ENCODE measurements at regions not wholly inside any gene's neighbourhood (a gene's known extent, or its start where the extent isn't known, plus 50 kb on each side); places are given as distances from the start of the nearest gene placed in this dataset.
"Not testable (repeated sequence)": the region's sequence is repeated elsewhere in the genome, so short reads cannot be mapped to it uniquely, and the experiment has no call there.

DNA sequence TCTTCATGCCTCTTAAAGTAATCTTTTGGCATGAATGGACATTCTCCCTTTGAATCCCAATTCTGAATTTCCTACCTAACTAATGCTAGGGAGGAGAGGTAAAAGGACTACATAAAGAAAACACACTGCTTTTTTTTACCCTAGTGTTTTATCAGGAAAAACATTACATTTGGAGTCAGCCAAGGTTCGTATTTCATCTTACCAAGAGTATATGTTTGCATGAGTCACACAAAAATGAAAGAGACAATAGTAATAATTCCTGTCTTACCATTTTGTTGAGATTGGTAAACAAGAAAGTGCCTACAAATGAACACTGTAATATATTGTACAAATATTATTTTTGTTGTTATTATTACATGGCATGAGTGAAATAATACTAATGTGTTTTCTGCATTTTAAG, 112.9 kb upstream of the WARS2 start:
- Histone ChIP-seq H3K9ac (ENCODE audit: low read length) (no peak overlapping the region), H4K20me1 (ENCODE audit: control insufficient read depth, insufficient read depth, low read length, poor library complexity, severe bottlenecking) (no peaks in the 10 kb centered on the region), H3K4me3 (ENCODE audit: control extremely low read depth in 1 of 5, extremely low read depth in 1 of 5, insufficient read depth in 1 of 5, low read depth in 2 of 5, low read length in 4 of 5) (no peak overlapping the region), H3K36me3 (replicated peaks in 1 of 2; ENCODE audit: control extremely low read depth in 1 of 2, control insufficient read depth in 1 of 2, extremely low read depth in 1 of 2, insufficient read depth in 2 of 2, low read length in 1 of 2) (no peaks in the 10 kb centered on the region), H3K9me3 (ENCODE audit: control extremely low read depth in 1 of 3, control insufficient read depth in 2 of 3, insufficient read depth in 1 of 3, low read length in 2 of 3) (peaks cover 0 to 5% (median 0%) of the 10 kb centered on the region in 3 donors), H3K79me2 (ENCODE audit: control insufficient read depth, insufficient read depth, low read length) (no peaks in the 10 kb centered on the region), H3K27ac (ENCODE audit: low read length in 2 of 2) (no peak overlapping the region), H3K27me3 (replicated peaks in 1 of 4; ENCODE audit: control extremely low read depth in 1 of 4, control insufficient read depth in 3 of 4, insufficient read depth in 4 of 4, low read length in 3 of 4) (no peaks in the 10 kb centered on the region), H2AFZ (ENCODE audit: insufficient read depth, low read depth, low read length, poor library complexity, severe bottlenecking) (no peak overlapping the region), H3K4me2 (replicated peaks; ENCODE audit: low read depth, low read length, poor library complexity, severe bottlenecking) (no peak overlapping the region), H3K4me1 (ENCODE audit: control insufficient read depth in 2 of 2, insufficient read depth in 2 of 2, low read length in 2 of 2) (no peaks in the 10 kb centered on the region)
- no peak for TF ChIP-seq EZH2 (IDR thresholded peaks at IDR 0.05; ENCODE audit: borderline replicate concordance, insufficient read depth, low read depth, low read length, poor library complexity, severe bottlenecking)
- TF ChIP-seq, protein P1, sequence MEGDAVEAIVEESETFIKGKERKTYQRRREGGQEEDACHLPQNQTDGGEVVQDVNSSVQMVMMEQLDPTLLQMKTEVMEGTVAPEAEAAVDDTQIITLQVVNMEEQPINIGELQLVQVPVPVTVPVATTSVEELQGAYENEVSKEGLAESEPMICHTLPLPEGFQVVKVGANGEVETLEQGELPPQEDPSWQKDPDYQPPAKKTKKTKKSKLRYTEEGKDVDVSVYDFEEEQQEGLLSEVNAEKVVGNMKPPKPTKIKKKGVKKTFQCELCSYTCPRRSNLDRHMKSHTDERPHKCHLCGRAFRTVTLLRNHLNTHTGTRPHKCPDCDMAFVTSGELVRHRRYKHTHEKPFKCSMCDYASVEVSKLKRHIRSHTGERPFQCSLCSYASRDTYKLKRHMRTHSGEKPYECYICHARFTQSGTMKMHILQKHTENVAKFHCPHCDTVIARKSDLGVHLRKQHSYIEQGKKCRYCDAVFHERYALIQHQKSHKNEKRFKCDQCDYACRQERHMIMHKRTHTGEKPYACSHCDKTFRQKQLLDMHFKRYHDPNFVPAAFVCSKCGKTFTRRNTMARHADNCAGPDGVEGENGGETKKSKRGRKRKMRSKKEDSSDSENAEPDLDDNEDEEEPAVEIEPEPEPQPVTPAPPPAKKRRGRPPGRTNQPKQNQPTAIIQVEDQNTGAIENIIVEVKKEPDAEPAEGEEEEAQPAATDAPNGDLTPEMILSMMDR (IDR thresholded peaks at IDR 0.05): no peak
- ChIA-PET CTCF (no interaction called here), POLR2A (no interaction called here)
- no peak for ATAC-seq (ENCODE audit: low read depth)
- no peaks in the 10 kb centered on the region for H3K27me3 Mint-ChIP-seq
- H3K4me3 Mint-ChIP-seq: no peak overlapping the region
- no CpG with 5 or more reads among the region's 1 CpG for WGBS (ENCODE audit: insufficient coverage)
- DNase-seq: no peak
- no peak overlapping the region for H3K27ac Mint-ChIP-seq
- intact Hi-C loops (cut with micrococcal nuclease): no loop called here
- H3K4me1 Mint-ChIP-seq: no peaks in the 10 kb centered on the region
- H3K9me3 Mint-ChIP-seq (ENCODE audit: insufficient read depth): peaks cover 4% of the 10 kb centered on the region

- H4K20me1 ChIP-seq (ENCODE audit: control insufficient read depth, insufficient read depth, low read length, poor library complexity, severe bottlenecking): no peaks in the 10 kb centered on the region
- no peaks in the 10 kb centered on the region for H3K79me2 ChIP-seq (ENCODE audit: control insufficient read depth, insufficient read depth, low read length)
- ATAC-seq (ENCODE audit: low read depth): no peak
- WGBS (ENCODE audit: insufficient coverage): 93% methylated on average over 2 of the region's 3 CpGs
- intact Hi-C loops (cut with micrococcal nuclease): no loop called here
- H3K9ac ChIP-seq (ENCODE audit: low read length): no peak overlapping the region
- H3K4me3 ChIP-seq (ENCODE audit: control extremely low read depth in 1 of 5, extremely low read depth in 1 of 5, insufficient read depth in 1 of 5, low read depth in 2 of 5, low read length in 4 of 5): no peak overlapping the region
- H3K27ac ChIP-seq (ENCODE audit: low read length in 2 of 2): no peak overlapping the region
- no peaks in the 10 kb centered on the region for H3K27me3 ChIP-seq (replicated peaks in 1 of 4; ENCODE audit: control extremely low read depth in 1 of 4, control insufficient read depth in 3 of 4, insufficient read depth in 4 of 4, low read length in 3 of 4)
- no peak overlapping the region for H3K4me2 ChIP-seq (replicated peaks; ENCODE audit: low read depth, low read length, poor library complexity, severe bottlenecking)
- CTCF ChIA-PET: no interaction called here
- POLR2A ChIA-PET: no interaction called here
- peaks cover 0 to 11% (median 0%) of the 10 kb centered on the region in 3 donors for H3K9me3 ChIP-seq (ENCODE audit: control extremely low read depth in 1 of 3, control insufficient read depth in 2 of 3, insufficient read depth in 1 of 3, low read length in 2 of 3)
- H3K36me3 ChIP-seq (replicated peaks in 1 of 2; ENCODE audit: control extremely low read depth in 1 of 2, control insufficient read depth in 1 of 2, extremely low read depth in 1 of 2, insufficient read depth in 2 of 2, low read length in 1 of 2): no peaks in the 10 kb centered on the region
- TF ChIP-seq EZH2 (IDR thresholded peaks at IDR 0.05; ENCODE audit: borderline replicate concordance, insufficient read depth, low read depth, low read length, poor library complexity, severe bottlenecking): no peak
- TF ChIP-seq, protein P1 (IDR thresholded peaks at IDR 0.05): no peak
- H3K27ac Mint-ChIP-seq: no peak overlapping the region
- H3K27me3 Mint-ChIP-seq: no peaks in the 10 kb centered on the region
- peaks cover 4% of the 10 kb centered on the region for H3K9me3 Mint-ChIP-seq (ENCODE audit: insufficient read depth)
- H2AFZ ChIP-seq (ENCODE audit: insufficient read depth, low read depth, low read length, poor library complexity, severe bottlenecking): no peak overlapping the region
- H3K4me3 Mint-ChIP-seq: no peak overlapping the region
- no peak for DNase-seq
- H3K4me1 Mint-ChIP-seq: no peaks in the 10 kb centered on the region
- H3K4me1 ChIP-seq (ENCODE audit: control insufficient read depth in 2 of 2, insufficient read depth in 2 of 2, low read length in 2 of 2): no peaks in the 10 kb centered on the region
Measured at GRCh38 chr1:119254067-119254720, 113.7 kb upstream of the WARS2 start.

DNA sequence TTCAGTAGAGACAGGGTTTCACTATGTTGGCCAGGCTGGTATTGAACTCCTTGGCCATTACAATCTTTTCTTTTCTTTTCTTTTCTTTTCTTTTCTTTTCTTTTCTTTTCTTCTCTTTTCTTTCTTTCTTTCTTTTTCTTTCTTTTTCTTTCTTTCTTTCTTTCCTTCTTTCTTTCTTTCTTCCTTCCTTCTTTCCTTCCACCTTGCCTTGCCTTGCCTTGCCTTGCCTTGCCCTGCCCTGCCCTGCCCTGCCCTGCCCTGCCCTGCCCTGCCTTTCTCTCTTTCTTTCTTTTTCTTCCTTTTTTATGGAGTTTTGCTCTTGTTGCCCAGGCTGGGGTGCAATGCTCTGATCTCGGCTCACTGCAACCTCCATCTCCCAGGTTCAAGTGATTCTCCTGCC, 112.5 kb upstream of the HAO2 start:
- H3K9me3 Mint-ChIP-seq (ENCODE audit: insufficient read depth); H3K9ac ChIP-seq (ENCODE audit: low read length); H3K4me1 Mint-ChIP-seq; H3K27me3 Mint-ChIP-seq; H3K27ac Mint-ChIP-seq; H2AFZ ChIP-seq (ENCODE audit: insufficient read depth, low read depth, low read length, poor library complexity, severe bottlenecking); intact Hi-C loops (cut with micrococcal nuclease); H3K4me1 ChIP-seq (ENCODE audit: control insufficient read depth in 2 of 2, insufficient read depth in 2 of 2, low read length in 2 of 2); H3K36me3 ChIP-seq (replicated peaks in 1 of 2; ENCODE audit: control extremely low read depth in 1 of 2, control insufficient read depth in 1 of 2, extremely low read depth in 1 of 2, insufficient read depth in 2 of 2, low read length in 1 of 2); POLR2A ChIA-PET; H3K4me3 Mint-ChIP-seq; ATAC-seq (ENCODE audit: low read depth); H4K20me1 ChIP-seq (ENCODE audit: control insufficient read depth, insufficient read depth, low read length, poor library complexity, severe bottlenecking); CTCF ChIA-PET; DNase-seq; H3K79me2 ChIP-seq (ENCODE audit: control insufficient read depth, insufficient read depth, low read length); H3K27me3 ChIP-seq (replicated peaks in 1 of 4; ENCODE audit: control extremely low read depth in 1 of 4, control insufficient read depth in 3 of 4, insufficient read depth in 4 of 4, low read length in 3 of 4); H3K27ac ChIP-seq (ENCODE audit: low read length in 2 of 2); H3K4me2 ChIP-seq (replicated peaks; ENCODE audit: low read depth, low read length, poor library complexity, severe bottlenecking); H3K4me3 ChIP-seq (ENCODE audit: control extremely low read depth in 1 of 5, extremely low read depth in 1 of 5, insufficient read depth in 1 of 5, low read depth in 2 of 5, low read length in 4 of 5): not testable (repeated sequence)
- H3K9me3 ChIP-seq (ENCODE audit: control extremely low read depth in 1 of 3, control insufficient read depth in 2 of 3, insufficient read depth in 1 of 3, low read length in 2 of 3): peaks cover 0 to 11% (median 0%) of the 10 kb centered on the region in 3 donors
- WGBS (ENCODE audit: insufficient coverage): no CpG with 5 or more reads among the region's 1 CpG

Data from B cell (primary cell).